ENCODE measurements at regions not wholly inside any gene's neighbourhood (a gene's known extent, or its start where the extent isn't known, plus 50 kb on each side); places are given as distances from the start of the nearest gene placed in this dataset.

DNA sequence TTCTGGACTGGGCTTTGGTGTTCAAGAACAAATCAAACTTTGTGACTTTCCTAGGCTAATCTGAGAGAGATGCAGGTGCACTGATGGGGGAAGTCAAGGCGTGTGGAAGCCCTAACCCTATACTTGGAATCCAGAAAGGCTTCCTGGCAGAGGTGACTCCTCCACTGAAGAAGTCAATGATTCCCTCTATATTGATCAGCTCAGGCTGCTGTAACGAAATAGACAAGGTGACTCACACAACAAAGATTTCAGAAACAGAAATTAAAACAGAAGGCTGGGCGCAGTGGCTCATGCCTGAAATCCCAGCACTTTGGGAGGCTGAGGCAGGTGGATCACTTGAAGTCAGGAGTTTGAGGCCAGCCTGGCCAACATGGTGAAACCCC, 69.6 kb upstream of the GGTA1 start:
- no peak for DNase-seq

DNA sequence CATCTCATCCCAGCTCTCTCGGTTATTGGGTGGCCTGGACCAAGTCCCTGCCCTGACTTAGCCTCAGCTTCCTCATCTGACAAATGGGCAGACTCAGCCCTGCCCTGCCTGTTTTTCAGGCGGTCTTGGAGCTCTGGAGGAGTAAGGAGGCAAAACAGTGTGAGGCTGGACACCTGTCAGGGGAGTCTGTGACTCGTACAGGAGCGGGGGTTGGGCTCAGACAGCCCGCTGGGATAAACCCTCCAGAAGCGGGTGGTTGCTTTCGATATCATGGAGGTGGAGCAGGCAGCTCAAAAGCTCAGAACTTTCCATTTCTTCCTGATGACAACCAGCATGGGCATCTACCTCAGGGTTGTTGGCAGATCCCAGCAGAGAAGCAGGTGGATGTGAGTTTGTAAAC, 72.9 kb upstream of the GGTA1 start:
- no peak for DNase-seq

DNA sequence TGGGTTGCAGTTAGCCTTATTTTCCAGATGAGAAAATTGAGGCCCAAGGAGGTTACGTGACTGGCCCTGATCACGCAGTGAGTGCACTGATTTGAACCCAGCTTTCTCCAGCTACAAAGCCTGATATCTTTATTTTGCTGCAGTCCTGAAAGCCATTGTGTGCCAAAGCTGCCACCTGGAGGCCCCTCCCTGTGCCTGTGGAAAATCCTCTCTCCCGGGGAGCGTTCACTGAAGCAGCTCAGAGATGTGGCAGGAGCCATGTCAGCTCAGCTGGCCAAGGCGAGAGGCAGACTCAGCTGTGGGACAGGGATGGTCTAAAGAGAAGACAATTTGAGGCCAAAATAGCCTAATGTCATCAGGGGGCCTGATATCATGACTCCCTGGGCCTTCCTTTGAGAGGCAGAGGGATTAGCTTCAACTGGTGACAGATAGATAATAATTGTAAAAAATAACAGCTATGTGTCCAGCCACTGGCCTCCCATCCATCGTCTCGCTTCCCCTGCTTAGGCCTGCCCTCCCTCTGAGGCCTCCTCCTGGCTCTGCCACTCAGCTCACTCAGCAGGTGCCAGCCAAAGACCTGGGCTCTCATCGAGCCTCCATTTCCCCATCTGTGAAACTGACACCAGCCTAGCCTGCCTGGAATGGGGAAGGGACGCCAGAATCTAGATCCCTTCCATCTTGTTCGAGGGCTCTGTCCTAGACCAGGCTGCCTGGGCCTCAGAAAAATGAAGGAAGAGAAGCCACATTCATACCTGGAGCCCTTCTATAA, 74.3 kb upstream of the GGTA1 start:
- DNase-seq = no peak

DNA sequence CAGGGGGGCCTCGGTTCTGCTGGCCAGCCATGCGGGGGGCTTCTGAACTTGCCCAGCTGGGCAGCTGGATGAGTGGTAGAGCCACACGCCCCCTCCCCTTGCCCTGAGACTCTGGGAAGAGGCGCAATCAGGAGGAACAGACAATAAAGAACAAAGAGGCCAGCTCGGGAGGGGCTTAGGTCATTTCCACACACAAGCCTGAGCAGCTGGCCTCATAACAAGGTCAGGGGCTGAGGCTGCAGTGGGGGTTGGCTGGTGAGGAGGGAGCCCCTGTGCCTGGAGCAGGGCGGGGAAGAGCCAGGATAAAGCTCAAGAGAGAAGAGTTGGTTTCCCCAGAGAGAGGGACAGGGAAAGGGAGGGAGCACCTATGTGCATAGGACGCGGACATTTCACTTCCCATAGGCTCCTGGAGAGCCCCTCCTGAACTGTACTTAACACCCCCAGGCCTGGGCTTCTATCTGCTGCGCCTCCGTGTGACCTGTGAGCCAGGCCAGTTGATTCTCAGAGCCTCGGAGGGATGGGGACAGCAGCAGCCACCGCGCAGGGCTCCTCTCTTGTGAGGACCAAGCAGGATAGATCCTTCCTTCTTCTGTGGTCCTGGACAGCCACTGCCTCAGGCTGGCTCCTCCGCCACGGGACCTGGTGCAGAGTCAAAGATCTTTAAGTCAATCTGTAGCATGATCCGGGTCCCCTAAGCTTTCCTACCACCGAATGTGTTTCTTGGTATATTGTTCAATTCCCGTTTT, 75.3 kb upstream of the GGTA1 start:
- DNase-seq = no peak

DNA sequence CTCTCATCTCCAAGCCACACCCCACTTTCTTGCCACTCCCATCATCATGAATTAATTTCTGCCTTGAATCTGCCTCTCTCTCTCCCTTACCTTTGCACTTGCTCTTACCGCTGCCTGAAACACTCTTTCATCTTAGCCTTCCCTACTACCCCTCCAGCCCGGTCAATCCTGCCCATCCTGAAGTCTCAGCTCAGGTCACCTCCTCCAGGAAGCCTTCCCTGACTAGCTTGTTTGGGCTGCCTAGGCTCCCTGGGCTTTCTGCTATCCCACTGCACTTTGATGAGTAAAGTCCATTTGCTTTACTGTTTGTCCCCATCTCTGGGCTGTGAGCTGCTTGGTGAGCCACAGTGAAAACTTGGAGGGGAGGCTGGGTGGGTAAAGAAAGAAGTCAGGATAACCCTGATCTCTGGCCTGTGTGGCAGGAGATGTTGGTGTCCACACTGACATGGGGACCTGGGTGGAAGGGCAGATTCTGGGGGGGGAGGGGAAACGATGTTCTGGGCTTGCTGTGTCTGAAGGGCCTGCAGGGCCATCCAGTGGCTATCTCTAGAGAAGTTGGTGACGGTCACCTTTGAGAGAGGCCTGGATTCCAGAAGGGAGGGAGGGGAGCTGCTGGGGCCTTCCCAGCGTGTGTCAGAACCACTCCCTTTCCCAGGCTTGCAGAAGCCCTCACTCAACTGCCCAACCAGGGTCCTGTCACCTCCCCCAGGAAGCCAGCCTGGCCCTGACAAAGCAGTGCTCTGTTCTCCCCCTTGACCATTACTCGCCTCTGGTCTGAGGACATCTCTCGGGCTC, 75.0 kb upstream of the DAB2IP start:
- DNase-seq = no peak

DNA sequence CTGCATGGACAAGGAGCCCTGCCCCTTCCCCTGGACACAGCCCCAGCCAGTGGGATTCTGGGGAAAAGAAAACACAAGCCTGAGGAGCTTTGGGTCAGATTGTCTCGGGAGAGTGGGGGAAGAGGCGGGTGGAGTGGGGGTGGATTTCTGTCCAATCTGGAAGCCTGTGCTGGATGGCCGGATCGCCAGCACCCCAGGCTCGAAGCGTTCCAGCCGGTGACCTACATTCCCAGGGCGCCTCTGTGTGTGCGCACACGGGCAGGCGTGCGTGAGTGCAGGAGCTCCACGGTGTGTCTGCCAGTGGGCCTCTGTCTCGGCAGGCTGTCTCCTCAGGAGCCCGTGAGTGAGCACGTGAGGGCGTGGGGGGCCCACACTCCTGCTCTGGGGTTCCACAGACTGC, 74.3 kb upstream of the DAB2IP start:
- no peak for DNase-seq

DNA sequence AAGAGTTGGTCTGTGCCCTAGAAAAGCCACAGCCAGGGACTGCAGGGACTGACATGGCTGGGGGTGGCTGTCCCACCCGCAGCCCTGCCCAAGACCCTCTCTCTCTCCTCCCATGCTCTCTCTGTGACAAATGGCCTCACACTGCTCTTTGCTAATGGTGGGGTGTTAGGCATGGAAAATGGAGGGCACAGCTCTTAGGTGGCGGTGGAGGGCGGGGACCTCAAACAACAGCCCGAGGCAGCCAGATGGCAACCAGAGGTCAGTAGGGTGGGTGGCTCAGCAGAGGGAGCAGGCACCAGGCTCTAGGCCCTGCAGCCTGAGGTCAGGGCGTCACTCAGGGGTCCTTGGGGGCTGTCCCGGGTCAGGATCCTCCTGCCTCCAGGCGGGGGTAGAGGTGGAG, 73.9 kb upstream of the DAB2IP start:
- DNase-seq = no peak

DNA sequence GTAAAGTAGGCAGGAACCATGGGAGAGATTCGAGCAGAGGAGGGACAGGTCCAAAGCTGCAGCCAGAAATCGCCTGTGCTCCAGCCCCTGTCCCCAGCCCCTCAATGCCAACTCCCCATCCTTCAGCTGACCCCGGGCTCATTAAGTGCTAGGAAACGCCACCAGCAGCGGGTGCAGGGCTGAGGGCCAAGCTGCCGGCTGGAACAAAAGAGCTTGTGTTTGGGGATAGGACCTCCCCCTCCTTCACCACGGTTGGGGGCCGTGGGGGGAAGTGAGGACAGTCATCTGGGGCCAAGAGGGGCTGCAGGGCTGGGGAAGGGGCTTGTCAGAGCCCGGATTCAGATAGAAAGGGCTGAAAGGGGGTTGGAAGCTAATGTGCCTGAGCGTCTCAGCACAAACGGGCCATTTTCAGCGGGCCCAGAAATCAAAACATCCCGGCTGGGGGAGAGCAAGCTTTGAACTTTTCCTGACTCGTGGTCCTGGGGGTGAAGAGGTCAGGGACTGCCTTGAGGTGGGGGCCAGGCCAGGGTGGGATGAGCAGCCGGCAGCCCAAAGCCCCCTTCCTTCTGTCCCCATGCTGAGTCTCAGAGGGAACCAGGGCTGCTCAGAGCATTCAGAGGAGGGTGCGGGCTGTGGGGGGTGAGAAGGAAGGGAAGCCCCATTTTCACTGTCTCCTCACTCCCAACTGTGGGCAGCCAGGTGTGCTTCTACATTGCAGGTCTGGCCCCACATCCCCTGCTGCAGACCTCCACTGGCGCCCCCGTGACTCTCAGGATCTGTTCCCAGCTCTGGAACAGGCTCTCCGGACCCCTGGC, 69.4 kb upstream of the DAB2IP start:
- DNase-seq = no peak

DNA sequence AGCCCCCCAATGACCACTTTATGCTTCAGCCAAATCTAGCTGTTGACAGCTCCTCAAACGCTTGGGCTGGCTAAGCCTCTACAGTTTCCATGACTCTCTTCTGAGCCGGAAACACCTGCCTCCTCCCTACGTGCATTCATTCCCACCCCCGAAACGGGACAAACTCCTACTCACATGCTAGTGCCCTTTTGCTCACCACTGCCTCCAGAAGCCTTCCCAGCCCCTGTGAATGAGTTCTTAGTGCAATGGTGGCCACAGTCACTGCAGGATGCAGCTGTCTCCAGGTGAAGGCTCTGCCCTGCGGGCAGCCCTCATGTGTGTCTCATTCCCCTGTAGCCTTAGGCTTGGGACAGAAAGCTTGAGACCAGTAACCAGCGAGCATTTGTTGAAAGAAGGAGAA, 68.8 kb upstream of the DAB2IP start:
- no peak for DNase-seq

DNA sequence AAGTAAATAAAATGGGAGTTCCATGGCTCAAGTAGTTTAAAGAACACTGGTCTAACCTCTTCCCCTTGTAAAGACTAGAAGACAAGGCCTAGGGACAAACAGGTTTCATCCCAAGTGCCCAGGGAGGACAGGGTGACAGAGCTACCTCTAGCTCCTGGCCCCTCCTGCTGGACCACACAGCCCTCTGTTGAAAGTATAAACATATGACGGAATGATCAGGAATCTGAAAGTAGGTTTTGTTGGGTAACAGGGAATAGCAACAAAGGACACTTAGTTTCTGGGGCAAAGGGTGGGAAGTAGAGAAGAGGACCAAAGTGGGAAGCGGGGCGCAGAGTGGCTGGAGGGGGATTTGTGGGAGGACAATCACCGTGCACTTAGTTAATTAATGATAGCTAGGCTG, 67.0 kb upstream of the DAB2IP start:
- no peak for DNase-seq

DNA sequence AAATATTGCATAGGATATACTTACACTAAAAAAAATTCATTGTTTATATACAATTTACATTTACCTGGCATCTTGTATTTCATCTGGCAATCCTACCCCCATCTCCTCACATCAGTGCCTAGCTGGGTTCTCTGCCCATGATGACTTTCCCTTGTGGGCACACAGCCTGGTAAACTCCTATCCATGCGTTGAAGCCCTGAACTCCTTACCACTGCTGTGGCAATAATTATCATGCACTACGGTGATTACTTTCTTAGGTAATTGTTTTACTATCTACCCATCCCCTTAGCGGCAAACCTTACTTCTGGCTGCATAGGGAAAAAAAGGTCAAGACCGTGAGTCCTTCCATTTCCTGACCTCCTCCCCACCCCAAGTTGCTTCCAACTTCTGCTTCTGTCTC, 63.6 kb upstream of the DAB2IP start:
- DNase-seq = no peak

DNA sequence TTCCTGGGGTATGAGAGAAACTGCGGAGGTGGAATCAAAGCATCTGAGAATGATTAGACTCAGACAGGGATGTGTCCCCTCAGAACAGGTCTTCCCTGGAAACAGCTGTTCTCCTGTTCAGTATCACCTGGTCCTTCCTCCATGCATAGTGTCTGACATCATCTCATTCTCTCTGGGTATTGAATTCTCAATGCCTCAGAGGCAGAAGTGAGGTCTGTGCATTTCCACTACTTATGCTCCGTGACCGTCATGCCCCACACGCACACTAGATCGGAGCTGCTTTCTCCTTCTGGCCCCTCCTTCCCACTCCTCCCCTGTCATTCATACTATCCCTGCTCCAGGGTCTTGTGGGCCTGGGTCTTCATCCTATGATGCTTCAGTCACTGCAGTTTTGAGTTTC, 61.4 kb upstream of the DAB2IP start:
- DNase-seq = no peak

DNA sequence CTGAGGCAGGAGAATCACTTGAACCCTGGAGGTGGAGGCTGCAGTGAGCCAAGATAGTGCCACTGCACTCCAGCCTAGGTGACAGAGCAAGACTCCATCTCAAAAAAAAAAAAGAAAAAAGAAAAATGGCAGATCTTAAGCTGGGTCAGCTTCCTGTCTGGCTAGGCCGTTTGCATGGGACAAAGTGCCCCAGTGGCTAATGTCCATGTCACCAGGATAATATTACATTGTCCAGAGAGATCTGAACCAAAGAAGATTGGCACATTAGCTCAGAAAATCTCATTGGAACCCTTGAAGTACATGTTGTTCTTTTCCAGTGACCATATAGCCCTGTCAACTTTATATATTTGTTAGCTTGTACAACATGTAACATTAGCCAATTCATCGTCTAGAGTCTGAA, 59.2 kb upstream of the DAB2IP start:
- DNase-seq = no peak

DNA sequence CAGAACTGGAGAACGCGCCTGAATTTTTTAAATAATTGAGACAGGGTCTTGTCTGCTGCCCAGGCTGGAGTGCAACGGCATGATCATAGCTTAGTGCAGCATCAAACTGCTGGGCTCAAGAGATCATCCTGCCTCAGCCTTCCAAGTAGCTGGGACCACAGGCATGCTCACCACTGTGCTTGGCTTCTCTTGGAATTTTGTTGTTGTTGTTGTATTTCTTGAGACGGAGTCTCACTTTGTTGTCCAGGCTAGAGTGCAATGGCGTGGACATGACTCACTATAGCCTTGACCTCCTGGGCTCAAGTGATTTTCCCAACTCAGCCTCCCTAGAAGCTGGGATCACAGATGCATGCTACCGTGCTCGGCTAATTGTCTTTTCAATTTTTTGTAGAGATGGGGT, 58.4 kb upstream of the DAB2IP start:
- no peak for DNase-seq

DNA sequence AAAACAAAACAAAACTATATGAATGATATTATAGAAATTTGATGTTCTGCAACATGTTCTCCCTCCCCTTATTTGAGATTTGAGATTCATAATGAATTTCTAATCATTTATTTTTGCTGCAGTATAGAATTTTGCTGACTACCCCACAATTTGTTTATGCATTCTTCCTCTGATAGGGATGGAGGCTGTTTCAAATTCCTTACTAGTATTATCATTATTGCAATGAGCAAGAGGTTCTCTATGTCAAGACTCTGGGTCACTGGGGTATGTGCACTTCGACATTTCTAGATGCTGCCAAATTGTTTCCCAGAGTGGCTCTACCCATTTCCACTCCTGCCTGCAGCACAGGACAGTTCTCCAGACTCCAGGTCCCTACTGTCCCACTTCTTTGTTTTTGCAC, 54.9 kb upstream of the DAB2IP start:
- DNase-seq = no peak

DNA sequence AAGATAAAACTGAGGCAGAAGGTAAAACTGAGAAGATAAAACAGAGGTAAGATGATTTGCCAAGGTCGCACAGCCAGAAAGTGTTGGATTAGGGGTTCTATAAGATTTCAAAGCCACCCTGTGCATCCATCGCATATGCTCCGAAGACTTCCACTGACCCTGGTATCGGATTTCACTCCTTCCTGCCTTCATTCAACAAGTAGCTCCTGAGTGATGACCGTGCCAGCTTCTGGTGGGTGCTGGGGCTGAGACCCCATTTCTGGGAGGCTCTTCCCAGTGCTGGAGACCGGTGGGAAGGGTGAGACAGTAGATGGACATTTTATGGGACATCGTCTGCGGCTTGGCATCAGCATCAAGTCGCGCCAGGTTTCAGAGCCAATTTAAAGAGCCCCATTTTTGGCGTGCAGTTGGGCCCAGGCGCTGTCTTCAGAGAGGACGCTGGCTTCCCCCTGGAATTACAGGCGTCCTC, 53.7 kb upstream of the DAB2IP start:
- DNase-seq = no peak

DNA sequence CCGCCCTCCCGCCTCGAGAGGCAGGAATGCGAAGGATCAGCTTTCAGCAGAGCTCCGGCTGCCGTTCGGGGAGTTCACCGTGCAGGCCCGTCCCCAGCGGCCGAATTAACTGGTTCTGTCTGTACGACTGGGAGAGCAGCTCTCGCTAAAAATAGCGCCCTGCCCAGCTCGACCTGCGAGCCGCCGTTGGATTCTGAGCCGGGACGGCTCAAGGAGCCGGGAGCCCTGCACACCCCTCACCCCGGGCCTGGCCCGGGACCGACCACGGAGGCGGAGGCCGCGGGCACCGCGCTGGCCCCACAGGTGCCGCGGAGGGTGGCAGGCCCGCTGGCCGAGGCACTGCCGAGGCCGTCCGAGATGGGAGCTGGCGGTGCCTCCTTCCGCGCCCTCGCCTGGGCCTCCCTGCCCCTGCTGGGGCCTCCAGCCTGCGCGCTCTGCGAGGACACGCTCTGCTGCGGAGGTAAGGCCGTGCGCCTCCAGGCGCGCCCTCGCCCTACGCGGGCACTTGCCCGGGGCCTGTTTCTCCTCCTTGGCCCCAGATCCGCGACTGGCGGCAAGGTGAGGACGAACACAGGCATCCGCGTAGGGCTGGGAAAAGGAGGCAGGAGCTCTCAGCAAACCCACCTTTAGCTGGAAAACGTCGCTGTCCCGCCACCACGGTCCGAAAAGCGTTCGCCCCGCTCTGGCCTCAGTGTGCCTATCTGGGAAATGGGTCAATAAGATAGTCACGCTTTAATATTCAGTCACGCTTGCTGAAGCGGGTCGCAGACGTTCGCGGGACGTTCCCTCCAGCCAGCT, 53.1 kb upstream of the DAB2IP start:
- no peak for DNase-seq

DNA sequence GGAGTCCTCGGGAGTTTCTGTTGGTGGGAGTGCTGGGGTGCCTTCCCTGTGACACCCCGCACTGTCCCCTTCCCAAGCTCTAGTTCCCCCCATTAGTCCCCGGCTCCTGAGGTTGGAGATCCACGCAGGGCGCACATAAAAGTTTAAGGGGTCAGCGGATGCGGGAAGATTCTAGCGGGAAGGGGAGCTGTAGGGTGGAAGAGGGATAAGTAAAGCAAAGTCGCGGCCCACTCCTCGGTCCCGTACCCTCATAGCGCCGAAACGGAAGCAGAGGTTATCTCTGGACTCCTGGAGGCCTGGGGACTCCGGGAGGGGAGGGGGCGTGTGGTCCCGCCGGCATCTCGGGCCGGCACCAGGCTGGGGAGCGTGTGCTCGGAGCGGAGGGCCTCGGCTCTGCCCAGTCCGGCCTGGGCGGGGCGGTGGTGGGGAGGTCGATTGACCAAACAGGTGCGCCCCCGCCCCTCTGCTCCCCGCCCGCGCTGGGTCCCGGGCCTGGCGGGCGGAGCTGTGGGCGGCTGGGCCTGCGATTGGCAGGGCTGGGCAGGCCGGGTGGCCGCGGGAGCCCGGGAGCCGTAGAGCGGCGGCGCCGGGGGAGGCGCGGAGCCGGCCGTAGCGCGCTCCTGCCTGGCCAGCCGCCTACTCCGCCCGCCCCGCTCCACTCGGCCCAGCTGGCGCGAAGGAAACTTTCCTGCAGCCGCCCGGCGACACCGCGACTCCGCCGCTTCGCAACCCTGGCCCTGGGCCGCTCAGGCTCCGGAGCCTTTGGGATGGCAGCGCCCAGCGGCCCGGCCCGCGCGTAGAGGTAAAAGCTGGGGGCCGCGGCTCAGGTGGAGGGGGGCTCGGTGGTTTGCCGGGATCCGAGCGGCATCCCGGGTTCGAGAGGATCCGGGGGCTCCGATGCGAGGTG, 52.2 kb upstream of the DAB2IP start:
- DNase-seq = no peak

DNA sequence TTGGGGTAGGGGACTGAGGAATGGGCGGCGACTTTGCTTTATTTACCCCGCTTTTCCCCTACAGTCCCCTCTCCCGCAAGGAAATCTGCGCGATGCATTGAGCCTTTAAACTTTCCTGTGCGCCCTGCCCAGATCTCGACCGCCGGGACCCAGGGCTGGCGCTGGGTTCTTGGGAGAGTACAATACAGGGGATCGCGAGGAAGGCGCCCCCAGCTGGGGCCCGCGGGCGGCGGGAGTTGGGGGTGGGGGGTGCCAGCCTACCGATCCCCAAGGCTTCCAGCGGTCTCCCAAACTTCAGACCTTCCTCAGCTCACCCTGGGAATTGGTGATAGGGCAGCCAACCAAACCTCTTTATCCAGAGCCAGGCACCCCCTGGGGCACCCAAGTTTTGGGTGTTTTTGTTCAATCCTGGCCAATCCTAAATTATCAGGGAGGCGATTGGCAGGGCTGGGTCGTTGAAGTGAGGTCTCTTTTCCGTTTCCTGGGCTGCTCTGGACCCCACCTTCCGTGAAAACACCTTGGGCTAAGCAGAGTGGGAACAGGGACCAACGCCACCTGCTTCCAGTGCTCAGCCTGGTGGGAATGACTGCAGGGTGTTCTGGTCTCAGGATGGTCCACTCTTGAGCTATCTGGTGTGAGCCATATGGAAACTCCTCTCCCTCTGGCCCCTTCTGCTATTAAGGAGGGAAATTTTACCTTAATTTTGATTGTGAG, 51.4 kb upstream of the DAB2IP start:
- DNase-seq = no peak

DNA sequence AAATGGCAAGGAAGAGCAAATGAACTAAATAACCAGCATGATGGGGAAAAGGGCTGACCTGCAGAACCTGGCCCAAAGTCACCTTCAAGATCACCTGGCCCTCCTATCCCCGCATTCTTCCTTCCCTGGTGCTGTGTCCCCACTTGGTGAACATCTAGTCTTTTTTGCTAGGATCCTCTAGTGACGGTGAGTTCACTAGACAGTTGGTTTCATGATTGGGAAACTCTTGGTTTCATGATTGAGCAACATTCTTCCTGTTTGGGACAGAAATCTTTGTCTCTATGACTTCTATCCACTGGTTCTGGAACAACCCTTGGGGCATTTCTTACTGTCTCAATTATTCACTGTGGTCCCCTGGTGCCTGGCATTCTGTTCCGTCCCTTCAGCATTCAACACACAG, 50.2 kb upstream of the DAB2IP start:
- no peak for DNase-seq
